NT2/D1 (cell line): ENCODE measurements at regions not wholly inside any gene's neighbourhood (a gene's known extent, or its start where the extent isn't known, plus 50 kb on each side); places are given as distances from the start of the nearest gene placed in this dataset.

Source experiments
- SUZ12 ChIP-seq: IDR thresholded peaks from 2 replicates; pipeline ENCODE4 v1.6.1; 2011; ENCODE audit not compliant: insufficient read length, insufficient read depth; ENCODE audit errors: extremely low read depth
- ZNF274 ChIP-seq: IDR thresholded peaks from 2 replicates; pipeline ENCODE4 v1.6.1; 2011; ENCODE audit warnings: mild to moderate bottlenecking, low read depth, low read length

GRCh38 chr2:201970786-201971108 lies 62.9 kb upstream of the FZD7 start:
- TF ChIP-seq SUZ12 (no peak), ZNF274 (no peak)
